ENCODE measurements at regions not wholly inside any gene's neighbourhood (a gene's known extent, or its start where the extent isn't known, plus 50 kb on each side); places are given as distances from the start of the nearest gene placed in this dataset.

GRCh38 chr14:27587103-27587502 lies 989.3 kb upstream of the NOVA1 start:
- TF ChIP-seq REST (IDR thresholded peaks at IDR 0.05; ENCODE audit: borderline replicate concordance): no peak
- TF ChIP-seq EP300 (conservative IDR thresholded peaks at IDR 0.05; ENCODE audit: poor library complexity, severe bottlenecking): no peak
- TF ChIP-seq RAD21 (conservative IDR thresholded peaks at IDR 0.05): no peak
- no peak for TF ChIP-seq MXI1 (conservative IDR thresholded peaks at IDR 0.05; ENCODE audit: poor library complexity, severe bottlenecking)
- no peak for TF ChIP-seq EZH2 (IDR thresholded peaks at IDR 0.05; ENCODE audit: borderline replicate concordance, insufficient read depth, low read length, poor library complexity, severe bottlenecking)
- TF ChIP-seq TAF1 (IDR thresholded peaks at IDR 0.05; ENCODE audit: low read depth): no peak
- TF ChIP-seq CTCF (IDR thresholded peaks at IDR 0.05; ENCODE audit: poor library complexity, severe bottlenecking): no peak
- TF ChIP-seq SMC3 (conservative IDR thresholded peaks at IDR 0.05; ENCODE audit: poor library complexity): no peak
- no peak for TF ChIP-seq POLR2AphosphoS5 (IDR thresholded peaks at IDR 0.05)
- no peaks in the 10 kb centered on the region for H4K20me1 ChIP-seq (ENCODE audit: insufficient read depth)
- no peak overlapping the region for H3K4me2 ChIP-seq (ENCODE audit: low read length)
- no peak overlapping the region for H2AFZ ChIP-seq (ENCODE audit: low read depth, low read length)
- H3K9ac ChIP-seq (ENCODE audit: low read length): no peak overlapping the region
- H3K27me3 ChIP-seq (ENCODE audit: insufficient read depth, low read depth, low read length): no peaks in the 10 kb centered on the region
- no peaks in the 10 kb centered on the region for H3K9me3 ChIP-seq (ENCODE audit: low read length)
- H3F3A ChIP-seq (ENCODE audit: insufficient read depth, low read length, poor library complexity, severe bottlenecking): no peaks in the 10 kb centered on the region
- no peaks in the 10 kb centered on the region for H3K36me3 ChIP-seq (ENCODE audit: insufficient read depth, low read length)
- H3K27ac ChIP-seq (ENCODE audit: low read length): no peak overlapping the region
- H3K4me3 ChIP-seq (ENCODE audit: low read length): no peak overlapping the region
- H3K79me2 ChIP-seq (replicated peaks; ENCODE audit: insufficient read depth, low read length): no peaks in the 10 kb centered on the region
- H3K9me2 ChIP-seq (ENCODE audit: insufficient read depth, low read length): no peaks in the 10 kb centered on the region

- H3F3A ChIP-seq (ENCODE audit: insufficient read depth, low read length, poor library complexity, severe bottlenecking): no peaks in the 10 kb centered on the region
- no peaks in the 10 kb centered on the region for H3K79me2 ChIP-seq (replicated peaks; ENCODE audit: insufficient read depth, low read length)
- H3K4me2 ChIP-seq (ENCODE audit: low read length): no peak overlapping the region
- no peaks in the 10 kb centered on the region for H3K36me3 ChIP-seq (ENCODE audit: insufficient read depth, low read length)
- H3K9me2 ChIP-seq (ENCODE audit: insufficient read depth, low read length): no peaks in the 10 kb centered on the region
- TF ChIP-seq EZH2 (IDR thresholded peaks at IDR 0.05; ENCODE audit: borderline replicate concordance, insufficient read depth, low read length, poor library complexity, severe bottlenecking): no peak
- no peak for TF ChIP-seq MXI1 (conservative IDR thresholded peaks at IDR 0.05; ENCODE audit: poor library complexity, severe bottlenecking)
- TF ChIP-seq RAD21 (conservative IDR thresholded peaks at IDR 0.05): no peak
- no peak for TF ChIP-seq EP300 (conservative IDR thresholded peaks at IDR 0.05; ENCODE audit: poor library complexity, severe bottlenecking)
- no peak for TF ChIP-seq CTCF (IDR thresholded peaks at IDR 0.05; ENCODE audit: poor library complexity, severe bottlenecking)
- TF ChIP-seq TAF1 (IDR thresholded peaks at IDR 0.05; ENCODE audit: low read depth): no peak
- TF ChIP-seq REST (IDR thresholded peaks at IDR 0.05; ENCODE audit: borderline replicate concordance): no peak
- no peak for TF ChIP-seq SMC3 (conservative IDR thresholded peaks at IDR 0.05; ENCODE audit: poor library complexity)
- no peak for TF ChIP-seq POLR2AphosphoS5 (IDR thresholded peaks at IDR 0.05)
- no peaks in the 10 kb centered on the region for H3K27me3 ChIP-seq (ENCODE audit: insufficient read depth, low read depth, low read length)
- H3K27ac ChIP-seq (ENCODE audit: low read length): no peak overlapping the region
- no peak overlapping the region for H3K4me3 ChIP-seq (ENCODE audit: low read length)
- H3K9me3 ChIP-seq (ENCODE audit: low read length): no peaks in the 10 kb centered on the region
- H4K20me1 ChIP-seq (ENCODE audit: insufficient read depth): no peaks in the 10 kb centered on the region
- H2AFZ ChIP-seq (ENCODE audit: low read depth, low read length): no peak overlapping the region
- no peak overlapping the region for H3K9ac ChIP-seq (ENCODE audit: low read length)
These were observed 1007.4 kb upstream of the NOVA1 start for GRCh38 chr14:27605282-27605681.
